Stimulated activated CD8-positive, alpha-beta memory T cell treated with anti-CD3 and anti-CD28 coated beads, Interleukin-4, amount 100 ng/mL, for 48 hours (primary cell): ENCODE measurements at regions not wholly inside any gene's neighbourhood (a gene's known extent, or its start where the extent isn't known, plus 50 kb on each side); places are given as distances from the start of the nearest gene placed in this dataset.
"Not testable (repeated sequence)": the region's sequence is repeated elsewhere in the genome, so short reads cannot be mapped to it uniquely, and the experiment has no call there.

Experiments
- DNase-seq: peaks from one replicate; pipeline ENCODE4 v3.0.0-alpha.2; 2020

- DNase-seq = not testable (repeated sequence)
Measured at GRCh38 chr15:39262995-39263772, 317.7 kb upstream of the THBS1 start.

DNA sequence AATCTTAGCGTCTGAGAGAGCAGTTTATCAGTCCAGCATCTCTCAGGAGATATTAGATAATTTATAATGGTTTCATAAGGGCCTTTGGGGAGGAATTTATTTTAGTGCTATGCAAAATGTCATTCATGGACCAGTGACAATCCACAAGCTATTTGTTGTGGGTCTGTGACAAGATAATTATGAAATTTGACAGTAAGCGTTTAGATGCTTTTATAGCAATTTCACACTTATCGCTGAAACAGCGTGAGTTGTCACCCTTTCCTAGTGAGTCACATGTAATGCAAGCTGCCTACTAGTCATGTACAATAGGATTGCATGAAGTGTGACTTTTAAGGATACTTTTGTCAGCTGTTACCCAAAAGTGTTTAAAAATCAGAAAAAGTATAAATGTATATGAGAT is 315.6 kb upstream of the THBS1 start:
- DNase-seq = no peak

DNA sequence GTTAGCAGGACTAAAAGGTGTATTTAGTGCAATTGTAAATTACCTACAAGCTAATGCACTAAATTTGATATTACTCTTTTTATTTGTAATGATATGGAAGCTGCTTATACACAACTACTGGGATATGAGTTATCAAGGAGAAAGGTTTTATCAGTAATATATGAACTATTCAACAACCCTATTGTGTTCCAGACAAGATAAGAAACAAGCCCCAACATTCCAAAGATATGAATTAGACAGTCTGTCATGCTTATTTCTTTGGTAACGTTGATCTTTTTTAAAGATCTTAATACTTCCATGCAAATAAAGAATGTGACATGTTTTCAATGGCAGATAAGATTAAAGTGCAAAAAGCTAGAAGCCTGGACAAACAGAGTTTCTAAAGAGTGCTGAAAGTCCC is 314.0 kb upstream of the THBS1 start:
- DNase-seq = no peak

GRCh38 chr15:39267685-39268084 is 313.2 kb upstream of the THBS1 start:
- no peak for DNase-seq

GRCh38 chr15:39269352-39269751 is 311.5 kb upstream of the THBS1 start:
- no peak for DNase-seq

DNA sequence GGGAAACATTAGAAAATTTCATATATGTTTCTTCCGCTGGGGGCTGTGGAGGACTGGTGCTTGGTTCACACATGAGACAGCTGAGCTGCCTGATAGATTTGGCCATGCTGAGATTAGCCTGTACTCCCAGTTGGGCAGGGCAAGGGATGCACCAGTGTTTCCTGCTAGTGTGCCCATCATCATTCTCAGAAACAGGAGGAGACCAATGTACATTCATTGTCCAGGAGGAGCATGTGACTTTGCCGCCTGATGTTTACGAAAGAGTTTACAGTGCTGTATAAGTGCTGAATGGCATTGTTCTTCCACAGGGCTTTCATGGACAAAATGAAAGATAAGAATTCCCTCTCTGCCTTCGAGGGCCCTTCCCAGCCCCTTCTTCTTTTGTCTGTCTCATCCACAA is 311.1 kb upstream of the THBS1 start:
- no peak for DNase-seq

- DNase-seq = no peak
Measured at GRCh38 chr15:39270221-39270855, 310.5 kb upstream of the THBS1 start.

DNA sequence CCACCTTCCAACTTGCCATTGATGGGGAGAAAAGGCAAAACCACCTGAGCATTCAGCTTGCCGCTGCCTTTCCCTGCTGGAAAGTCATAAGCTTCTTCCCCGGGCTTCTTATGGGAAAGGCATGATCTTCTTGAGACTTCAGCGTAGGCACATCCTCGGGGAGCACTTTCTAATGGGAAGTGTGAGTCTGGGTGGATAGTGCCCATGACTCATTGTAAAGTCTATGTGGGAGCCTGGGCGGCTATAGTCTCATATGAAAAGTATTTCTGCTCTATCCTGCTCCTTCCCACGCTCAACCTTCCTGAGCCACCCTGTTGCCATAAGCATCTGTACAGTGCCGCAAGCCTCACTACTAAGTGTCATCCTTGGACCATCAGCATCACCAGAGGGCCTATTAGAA is 309.9 kb upstream of the THBS1 start:
- no peak for DNase-seq

GRCh38 chr15:39272901-39273300 is 308.0 kb upstream of the THBS1 start:
- DNase-seq = no peak

GRCh38 chr15:39273717-39274411 is 307.0 kb upstream of the THBS1 start:
- DNase-seq = no peak

GRCh38 chr15:39275066-39275465 is 305.8 kb upstream of the THBS1 start:
- DNase-seq = no peak

DNA sequence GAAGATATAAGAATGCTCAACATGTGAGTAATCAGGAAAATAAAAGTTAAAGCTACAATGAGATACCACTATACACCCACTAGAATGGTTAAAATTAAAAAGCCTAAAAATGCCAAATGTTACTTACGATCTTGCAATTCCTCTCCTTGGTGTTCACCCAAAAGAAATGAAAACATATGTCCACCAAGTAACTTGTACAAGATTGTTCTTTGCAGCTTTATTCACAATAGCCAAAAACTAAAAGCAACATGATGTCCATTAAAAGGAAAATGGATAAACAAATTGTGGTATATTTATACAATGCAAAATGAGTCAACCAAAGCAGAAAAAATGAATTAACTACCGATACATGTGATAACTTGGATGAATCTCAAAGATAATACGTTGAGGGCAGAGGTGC is 301.6 kb upstream of the THBS1 start:
- no peak for DNase-seq

DNA sequence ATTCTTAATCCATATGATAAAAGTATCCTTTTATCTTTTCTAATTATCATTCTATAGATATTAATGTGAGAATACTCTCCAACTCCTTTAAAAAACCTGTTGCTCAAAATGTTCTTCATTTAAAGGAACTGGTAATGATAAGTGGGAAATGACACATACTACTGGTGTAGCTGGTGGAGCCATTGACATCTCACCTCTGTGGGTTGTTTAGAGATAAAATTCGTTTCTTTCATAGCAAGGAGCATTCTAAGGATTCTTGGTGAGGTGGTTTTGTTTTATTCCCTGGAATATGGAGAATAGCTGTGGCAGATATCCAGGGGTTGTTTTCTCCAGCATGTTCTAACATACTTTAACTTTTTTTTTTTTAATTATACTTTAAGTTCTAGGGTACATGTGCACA is 299.8 kb upstream of the THBS1 start:
- no peak for DNase-seq

GRCh38 chr15:39282663-39283208 is 298.1 kb upstream of the THBS1 start:
- DNase-seq = no peak

GRCh38 chr15:39283531-39283930 is 297.3 kb upstream of the THBS1 start:
- DNase-seq = no peak

GRCh38 chr15:39285071-39285470 is 295.8 kb upstream of the THBS1 start:
- DNase-seq = no peak

DNA sequence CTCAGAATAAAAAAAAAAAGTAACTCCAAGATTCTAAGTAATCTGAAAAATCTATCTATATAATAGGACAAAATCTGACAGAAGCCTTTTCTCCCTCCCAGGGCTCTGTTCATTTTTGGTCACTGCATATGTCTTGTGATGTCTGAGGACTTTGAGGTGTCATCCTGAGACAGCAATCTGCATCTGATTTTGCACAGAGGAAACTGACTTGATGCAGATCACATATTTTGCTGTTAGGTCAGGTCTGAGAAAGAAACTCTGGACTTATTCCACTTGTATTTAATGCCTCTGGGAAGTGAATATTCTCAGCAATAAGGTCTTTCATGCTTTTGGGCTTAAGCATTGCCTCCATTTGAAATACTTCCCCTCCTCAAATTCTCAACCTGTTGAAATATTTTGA is 295.2 kb upstream of the THBS1 start:
- DNase-seq = no peak

- no peak for DNase-seq
Measured at GRCh38 chr15:39286706-39287105, 294.2 kb upstream of the THBS1 start.

- no peak for DNase-seq
Measured at GRCh38 chr15:39287322-39288195, 293.3 kb upstream of the THBS1 start.

- no peak for DNase-seq
Measured at GRCh38 chr15:39290711-39291435, 290.0 kb upstream of the THBS1 start.

- no peak for DNase-seq
Measured at GRCh38 chr15:39291690-39292089, 289.2 kb upstream of the THBS1 start.

DNA sequence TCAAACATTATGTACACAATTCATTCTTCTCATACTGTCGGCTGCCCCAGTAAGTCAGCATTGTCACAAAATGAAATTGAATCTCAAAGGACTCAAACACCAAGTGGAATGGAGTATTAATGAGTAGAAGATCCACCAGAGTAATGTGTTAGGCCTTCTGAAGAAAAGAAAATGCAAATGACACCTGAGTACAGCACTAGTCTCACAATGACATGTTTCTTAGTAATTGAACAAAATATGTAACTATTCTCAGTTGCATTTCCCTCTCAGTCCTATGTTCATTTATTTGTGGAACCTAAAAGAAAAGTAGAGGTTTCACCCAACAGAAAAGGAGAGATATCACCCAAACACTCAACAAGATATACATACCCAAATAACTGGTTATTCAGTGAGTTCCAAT is 283.9 kb upstream of the THBS1 start:
- DNase-seq = no peak
